Fibroblast of gingiva (primary cell): ENCODE measurements at regions not wholly inside any gene's neighbourhood (a gene's known extent, or its start where the extent isn't known, plus 50 kb on each side); places are given as distances from the start of the nearest gene placed in this dataset.

Experiments
- DNase-seq: peaks from one replicate; pipeline ENCODE4 v3.0.0-alpha.2; 2011; ENCODE audit warnings: low read depth

DNA sequence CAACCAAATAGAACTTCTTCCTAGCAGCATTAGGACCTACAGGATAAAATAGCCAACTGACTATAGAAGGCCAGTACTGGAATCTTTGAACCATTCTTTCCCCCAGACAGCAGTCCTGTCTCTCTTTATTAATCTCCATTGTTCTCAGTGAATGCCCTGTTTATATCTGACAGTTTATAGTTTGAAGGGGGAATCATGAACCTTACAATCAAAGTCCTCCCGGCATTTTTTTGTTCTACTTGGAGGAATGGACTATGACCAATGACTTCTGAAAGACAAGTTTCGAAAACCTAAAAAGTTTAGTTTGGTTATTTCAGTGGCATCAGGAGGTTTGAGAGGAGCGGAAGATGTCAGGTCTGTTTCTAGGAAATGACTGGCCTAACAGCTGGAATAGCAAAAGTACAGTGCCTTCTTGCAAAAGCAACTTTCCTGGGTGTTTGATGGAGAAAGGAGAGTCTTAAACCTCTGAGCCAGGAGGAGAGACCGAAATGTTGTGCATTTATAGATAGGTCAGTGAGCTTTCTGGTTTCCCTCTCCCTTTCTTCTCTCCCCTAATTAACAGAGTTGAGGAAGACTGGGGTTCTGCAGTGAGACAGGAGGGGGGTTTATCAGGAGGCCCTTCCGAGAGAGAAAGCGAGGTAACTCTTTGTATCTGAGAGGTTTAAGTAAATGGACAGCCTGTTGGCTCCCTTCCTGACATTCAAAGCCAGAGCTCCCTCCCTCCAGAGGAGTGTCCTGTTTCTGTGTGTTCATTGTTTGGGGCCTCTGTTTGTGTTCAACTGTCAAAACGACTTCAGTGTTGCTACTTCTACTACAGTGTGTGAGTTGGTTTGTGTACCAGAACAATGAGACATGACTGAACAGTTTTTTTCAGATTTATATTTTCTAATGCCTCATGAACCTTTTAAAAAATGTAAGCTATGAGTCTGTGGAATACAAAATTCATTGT is 383.0 kb upstream of the RARB start:
- DNase-seq: no peak

DNA sequence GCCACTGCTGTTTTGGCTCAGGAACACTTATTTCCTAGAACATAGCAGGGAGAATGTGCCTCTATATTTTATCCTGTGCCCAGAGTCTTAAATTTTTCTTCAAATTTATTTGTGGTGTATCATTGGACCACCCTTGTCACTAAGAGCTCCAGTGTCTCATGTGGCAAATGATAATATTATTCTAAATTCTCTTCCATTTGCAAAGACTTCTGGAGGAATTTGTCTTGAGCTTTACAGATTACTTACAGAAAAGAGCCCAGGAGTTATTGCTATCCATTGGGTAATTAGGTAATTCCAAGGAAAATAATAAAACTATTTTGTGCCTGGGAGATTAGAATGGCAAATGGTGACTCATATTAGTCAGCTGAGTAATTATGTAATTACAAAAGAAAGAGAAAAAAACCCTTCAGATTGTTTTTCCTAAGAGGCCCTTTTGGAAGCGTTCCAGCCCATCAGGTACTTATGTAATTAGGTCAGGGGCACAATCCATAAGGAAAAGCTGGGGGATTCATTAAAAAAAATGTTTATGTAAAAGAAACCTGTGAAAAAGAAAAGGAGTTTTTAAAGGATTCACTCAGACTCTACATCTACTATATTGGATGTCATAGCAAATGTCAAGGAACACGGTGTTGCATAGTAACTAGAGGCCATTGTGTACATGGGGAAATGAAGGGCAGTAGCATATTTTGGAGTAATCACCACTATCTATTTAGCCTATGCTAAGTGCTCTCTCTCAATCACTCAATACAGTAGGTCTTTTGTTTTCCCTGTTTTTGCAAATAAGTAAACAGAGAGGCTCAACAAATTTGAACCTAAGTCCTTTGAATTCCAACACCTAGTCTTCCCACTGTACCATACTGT is 380.9 kb upstream of the RARB start:
- no peak for DNase-seq

GRCh38 chr3:25049304-25049703 is 378.8 kb upstream of the RARB start:
- no peak for DNase-seq

GRCh38 chr3:25053360-25053759 is 374.7 kb upstream of the RARB start:
- no peak for DNase-seq

- no peak for DNase-seq
Observed at GRCh38 chr3:25056036-25056755, 371.9 kb upstream of the RARB start.

GRCh38 chr3:25056803-25057351 is 371.2 kb upstream of the RARB start:
- no peak for DNase-seq

DNA sequence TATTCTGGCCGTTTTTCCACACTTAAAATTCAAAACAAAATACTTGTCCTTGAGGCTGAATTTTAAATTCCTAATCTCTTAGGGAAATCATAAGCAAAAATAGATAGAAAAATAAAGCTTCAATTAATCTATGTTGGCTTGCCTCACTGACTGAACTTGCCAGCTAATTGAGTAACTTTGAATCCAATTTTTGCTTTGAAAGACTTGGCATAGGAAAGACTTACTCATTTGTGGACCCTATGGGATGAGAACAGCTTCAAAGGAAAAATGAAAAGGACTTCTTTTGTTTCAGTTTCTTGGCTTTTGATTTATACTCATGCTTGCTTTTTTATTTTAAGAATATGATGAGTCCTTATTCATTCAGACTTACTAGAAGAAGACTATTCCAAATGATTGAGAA is 370.7 kb upstream of the RARB start:
- no peak for DNase-seq

GRCh38 chr3:25064681-25065080 is 363.4 kb upstream of the RARB start:
- no peak for DNase-seq

DNA sequence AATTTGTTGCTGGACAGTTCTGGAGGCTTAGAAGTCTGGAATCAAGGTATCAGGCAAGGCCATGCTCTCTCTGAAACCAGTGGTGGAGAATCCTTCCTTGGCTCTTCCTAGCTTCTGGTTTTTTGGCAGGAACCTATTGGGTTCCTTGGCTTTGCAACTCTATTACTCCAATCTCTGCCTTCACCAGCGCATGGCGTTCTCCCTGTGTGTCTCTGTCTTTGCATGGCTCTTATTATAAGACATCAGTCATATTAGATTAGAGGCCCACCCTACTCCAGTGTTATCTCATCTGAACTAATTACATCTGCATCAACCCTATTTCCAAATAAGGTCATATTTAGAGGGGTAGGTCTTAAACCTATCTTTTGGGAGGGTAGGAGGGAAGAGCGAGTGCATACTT is 358.1 kb upstream of the RARB start:
- DNase-seq: no peak

DNA sequence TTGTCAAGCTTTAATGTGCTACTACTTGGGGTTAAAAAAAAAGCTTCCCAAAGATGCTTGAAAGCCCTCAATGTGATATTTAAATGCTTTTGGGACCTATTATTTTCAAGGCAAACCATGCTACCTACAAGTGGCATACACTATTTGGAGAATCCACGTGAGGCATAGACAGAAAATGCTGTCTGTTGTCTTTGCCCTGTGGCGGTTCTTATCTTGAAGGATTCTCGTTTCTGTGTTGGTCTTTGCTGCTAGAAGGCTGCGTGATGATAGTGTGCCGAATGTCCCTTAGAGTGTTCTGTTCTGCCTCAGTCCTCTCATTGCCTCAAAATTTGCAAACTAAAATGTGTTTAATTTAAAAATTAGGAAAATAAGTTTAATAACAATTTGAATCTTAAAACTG is 356.2 kb upstream of the RARB start:
- no peak for DNase-seq

GRCh38 chr3:25073423-25073822 is 354.6 kb upstream of the RARB start:
- no peak for DNase-seq

GRCh38 chr3:25074149-25074548 is 353.9 kb upstream of the RARB start:
- no peak for DNase-seq

DNA sequence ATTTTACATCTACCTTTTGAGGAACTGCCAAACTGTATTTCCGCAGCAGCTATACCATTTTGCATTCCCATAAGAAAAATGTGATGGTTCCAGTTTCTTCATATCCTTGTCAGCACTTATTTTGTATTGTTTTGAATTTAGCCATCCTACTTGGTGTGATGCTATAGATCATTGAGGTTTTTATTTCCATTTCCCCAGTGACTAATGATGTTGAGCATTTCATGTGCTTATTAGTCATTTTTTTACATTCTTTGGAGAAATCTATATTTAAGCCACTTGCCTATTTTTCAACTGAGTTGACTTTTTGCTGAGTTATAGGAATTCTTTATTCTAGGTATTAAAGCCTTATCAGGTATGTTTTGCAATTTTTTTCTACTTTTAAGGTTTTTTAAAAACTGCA is 347.6 kb upstream of the RARB start:
- no peak for DNase-seq

GRCh38 chr3:25084016-25084415 is 344.0 kb upstream of the RARB start:
- no peak for DNase-seq

DNA sequence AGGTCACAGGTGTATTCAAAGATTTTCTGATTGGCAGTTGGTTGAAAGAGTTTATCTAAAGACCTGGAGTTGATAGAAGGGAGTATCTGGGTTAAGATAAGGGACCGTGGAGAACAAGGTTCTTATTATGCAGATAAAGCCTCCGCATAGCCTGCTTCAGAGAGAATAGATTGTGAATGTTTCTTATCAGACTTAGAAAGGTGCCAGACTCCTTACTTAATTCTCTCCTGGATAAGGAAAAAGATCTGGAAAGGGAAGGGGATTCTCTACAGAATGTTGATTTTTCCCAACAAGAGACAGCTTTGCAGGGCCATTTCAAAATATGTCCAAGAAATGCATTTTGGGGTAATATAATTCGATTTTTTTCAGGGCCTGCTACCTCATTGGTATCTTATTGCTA is 341.3 kb upstream of the RARB start:
- DNase-seq: no peak

DNA sequence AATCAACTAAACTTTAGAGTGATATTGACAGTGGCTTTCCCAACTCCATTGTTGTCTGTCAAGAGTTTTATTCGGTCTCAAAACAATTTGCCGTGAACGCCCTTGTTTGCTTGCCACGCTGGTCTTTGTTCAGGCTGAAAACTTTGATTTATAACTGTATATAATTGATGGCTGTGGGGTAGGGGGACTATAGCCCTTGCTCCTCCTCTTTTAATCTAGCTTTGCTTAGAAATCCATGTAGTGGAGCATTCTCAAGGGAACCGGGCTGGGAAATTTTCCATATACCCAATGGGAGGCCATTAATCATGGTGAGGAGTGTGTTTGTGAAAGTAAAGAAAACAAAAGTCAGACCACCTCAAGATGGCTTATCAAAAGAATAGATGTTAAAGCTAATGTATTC is 339.8 kb upstream of the RARB start:
- DNase-seq: no peak

GRCh38 chr3:25090698-25091453 is 337.2 kb upstream of the RARB start:
- DNase-seq: no peak

- no peak for DNase-seq
Observed at GRCh38 chr3:25091934-25092333, 336.1 kb upstream of the RARB start.

GRCh38 chr3:25094932-25095685 is 333.0 kb upstream of the RARB start:
- DNase-seq: no peak

- DNase-seq: no peak
Observed at GRCh38 chr3:25096536-25096935, 331.5 kb upstream of the RARB start.

DNA sequence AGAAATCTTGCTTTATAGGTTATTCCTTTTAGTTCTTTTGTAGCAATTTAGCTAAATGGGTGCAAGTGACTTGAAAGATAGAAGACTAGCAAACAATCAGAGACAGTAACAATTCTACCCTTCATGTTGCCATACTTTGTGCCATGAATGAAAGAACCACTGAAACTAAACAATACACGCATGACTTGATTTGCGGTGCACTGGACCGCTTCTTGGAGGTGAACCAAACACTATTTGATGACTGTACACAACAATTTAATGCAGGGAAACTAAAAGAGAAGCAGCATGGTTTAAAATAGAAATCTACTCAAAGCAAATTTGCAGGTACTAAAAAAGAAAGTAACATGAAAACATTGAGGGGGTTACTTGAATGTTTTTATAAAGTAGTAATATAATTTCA is 331.0 kb upstream of the RARB start:
- DNase-seq: no peak
